H9 (cell line): ENCODE measurements at regions not wholly inside any gene's neighbourhood (a gene's known extent, or its start where the extent isn't known, plus 50 kb on each side); places are given as distances from the start of the nearest gene placed in this dataset.

Experiments
- DNase-seq: peaks from one replicate; pipeline ENCODE4 v3.0.0-alpha.2; 2017
- H2AFZ ChIP-seq: one replicate; pipeline ENCODE4 v1.6.1; 2013; ENCODE audit warnings: mild to moderate bottlenecking, low read length, control low read depth, moderate library complexity
- H2AK5ac ChIP-seq: 2 replicates; pipeline ENCODE4 v1.6.1; 2013; ENCODE audit warnings: low read length, control low read depth, mixed read lengths; ENCODE audit not compliant: insufficient read length
- H2BK120ac ChIP-seq: one replicate; pipeline ENCODE4 v1.6.1; 2013; ENCODE audit warnings: low read depth, mild to moderate bottlenecking, low read length, control low read depth, inconsistent platforms; ENCODE audit not compliant: poor library complexity, severe bottlenecking
- H2BK12ac ChIP-seq: 2 replicates; pipeline ENCODE4 v1.6.1; 2013; ENCODE audit warnings: low read length, control low read depth, mixed read lengths, low read depth; ENCODE audit not compliant: insufficient read length
- H2BK15ac ChIP-seq: 2 replicates; pipeline ENCODE4 v1.6.1; 2013; ENCODE audit warnings: low read depth, low read length, control low read depth
- H2BK20ac ChIP-seq: one replicate; pipeline ENCODE4 v1.6.1; 2013; ENCODE audit warnings: low read depth, mild to moderate bottlenecking, low read length, control low read depth, inconsistent platforms; ENCODE audit not compliant: poor library complexity, severe bottlenecking
- H2BK5ac ChIP-seq: 2 replicates; pipeline ENCODE4 v1.6.1; 2013; ENCODE audit warnings: low read length, control low read depth, mixed read lengths; ENCODE audit not compliant: insufficient read length
- H3K14ac ChIP-seq: 2 replicates; pipeline ENCODE4 v1.6.1; 2013; ENCODE audit warnings: low read length, control low read depth; ENCODE audit not compliant: insufficient read depth
- H3K18ac ChIP-seq: 2 replicates; pipeline ENCODE4 v1.6.1; 2013; ENCODE audit warnings: low read depth, mild to moderate bottlenecking, mixed read lengths, low read length, control low read depth; ENCODE audit not compliant: insufficient read length
- H3K23ac ChIP-seq: 2 replicates; pipeline ENCODE4 v1.6.1; 2013; ENCODE audit warnings: low read length, control low read depth, mixed read lengths, low read depth; ENCODE audit not compliant: insufficient read length
- H3K23me2 ChIP-seq: 2 replicates; pipeline ENCODE4 v1.6.1; 2013; ENCODE audit warnings: low read depth, mild to moderate bottlenecking, mixed read lengths, low read length, control low read depth; ENCODE audit not compliant: insufficient read length, poor library complexity, severe bottlenecking
- H3K27ac ChIP-seq: 2 replicates; pipeline ENCODE4 v1.5.1; 2013; ENCODE audit warnings: low read length, control low read depth, mixed read lengths, low read depth; ENCODE audit not compliant: insufficient read length
- H3K27me3 ChIP-seq: 2 replicates; pipeline ENCODE4 v1.6.1; 2013; ENCODE audit warnings: low read length, control low read depth, inconsistent platforms; ENCODE audit not compliant: insufficient read depth
- H3K4ac ChIP-seq: 2 replicates; pipeline ENCODE4 v1.6.1; 2013; ENCODE audit warnings: low read depth, mild to moderate bottlenecking, control low read depth, inconsistent platforms, low read length, moderate library complexity
- H3K4me1 ChIP-seq: 2 replicates; pipeline ENCODE4 v1.6.1; 2013; ENCODE audit warnings: low read length, control low read depth, inconsistent platforms; ENCODE audit not compliant: insufficient read depth
- H3K4me2 ChIP-seq: 2 replicates; pipeline ENCODE4 v1.6.1; 2013; ENCODE audit warnings: low read length, control low read depth, mixed read lengths; ENCODE audit not compliant: insufficient read length, insufficient read depth
- H3K56ac ChIP-seq: 2 replicates; pipeline ENCODE4 v1.6.1; 2013; ENCODE audit warnings: low read depth, mild to moderate bottlenecking, mixed read lengths, low read length, control low read depth; ENCODE audit not compliant: insufficient read length
- H3K79me1 ChIP-seq: 2 replicates; pipeline ENCODE4 v1.6.1; 2013; ENCODE audit warnings: low read depth, mild to moderate bottlenecking, moderate library complexity, low read length, control low read depth, inconsistent platforms; ENCODE audit not compliant: insufficient read depth, poor library complexity, severe bottlenecking
- H3K79me2 ChIP-seq: 2 replicates; pipeline ENCODE4 v1.6.1; 2013; ENCODE audit warnings: low read length, control low read depth, inconsistent platforms; ENCODE audit not compliant: insufficient read depth
- H3K9ac ChIP-seq: 2 replicates; pipeline ENCODE4 v1.6.1; 2013; ENCODE audit warnings: low read length, control low read depth, mixed read lengths; ENCODE audit not compliant: insufficient read length; ENCODE audit errors: extremely low read depth
- H3K9me3 ChIP-seq: one replicate; pipeline ENCODE4 v1.6.1; 2013; ENCODE audit warnings: low read depth, low read length, inconsistent platforms; ENCODE audit not compliant: control insufficient read depth
- H3T11ph ChIP-seq: one replicate; pipeline ENCODE4 v1.6.1; 2013; ENCODE audit warnings: mild to moderate bottlenecking, low read length, control low read depth, inconsistent platforms
- H4K20me1 ChIP-seq: one replicate; pipeline ENCODE4 v1.6.1; 2013; ENCODE audit not compliant: control insufficient read depth, insufficient read length, insufficient read depth
- H4K5ac ChIP-seq: 2 replicates; pipeline ENCODE4 v1.6.1; 2013; ENCODE audit warnings: low read depth, mild to moderate bottlenecking, mixed read lengths, low read length, control low read depth; ENCODE audit not compliant: insufficient read length
- H4K8ac ChIP-seq: replicated peaks from 2 replicates; pipeline ENCODE4 v1.6.1; 2013; ENCODE audit warnings: low read length, control low read depth, mixed read lengths, low read depth; ENCODE audit not compliant: insufficient read length
- H4K91ac ChIP-seq: 2 replicates; pipeline ENCODE4 v1.6.1; 2013; ENCODE audit warnings: low read depth, mild to moderate bottlenecking, moderate library complexity, mixed read lengths, low read length, control low read depth; ENCODE audit not compliant: insufficient read length
- H3K27ac Mint-ChIP-seq, 3 experiments: 2 replicates in 2 of 3; 3 replicates in 1 of 3; pipeline ENCODE4 v1.8.0; 2020 to 2021; ENCODE audit warnings: mixed read lengths in 3 of 3, mild to moderate bottlenecking in 1 of 3, moderate library complexity in 1 of 3
- H3K27me3 Mint-ChIP-seq: 2 replicates; pipeline ENCODE4 v1.8.0; 2021; ENCODE audit warnings: low read depth, mild to moderate bottlenecking, moderate library complexity, mixed read lengths
- H3K36me3 Mint-ChIP-seq, 3 experiments: 2 replicates in 2 of 3; 3 replicates in 1 of 3; pipeline ENCODE4 v1.8.0; 2020 to 2021; ENCODE audit warnings: low read depth in 3 of 3, mixed read lengths in 3 of 3; ENCODE audit not compliant: insufficient read depth in 1 of 3
- H3K4me1 Mint-ChIP-seq, 2 experiments: 2 replicates each; pipeline ENCODE4 v1.8.0; 2020; ENCODE audit warnings: mixed read lengths in 2 of 2
- H3K4me3 Mint-ChIP-seq, 2 experiments: 2 replicates in 1 of 2; 3 replicates in 1 of 2; pipeline ENCODE4 v1.8.0; 2020 to 2021; ENCODE audit warnings: mild to moderate bottlenecking in 2 of 2, mixed read lengths in 2 of 2, moderate library complexity in 1 of 2
- H3K9me3 Mint-ChIP-seq, 2 experiments: 2 replicates in 1 of 2; 3 replicates in 1 of 2; pipeline ENCODE4 v1.8.0; 2020; ENCODE audit warnings: mild to moderate bottlenecking in 2 of 2, mixed read lengths in 2 of 2, moderate library complexity in 1 of 2
- CTCF ChIP-seq: fragments of 200-600 bp; sonication (generic); conservative IDR thresholded peaks from 3 replicates; pipeline ENCODE4 v1.8.0; 2021; ENCODE audit warnings: antibody characterized with exemption, mild to moderate bottlenecking
- WGBS: extraction: QIAGEN DNeasy Blood & Tissue Kit; methylation state at CpG from one replicate; pipeline ENCODE4 v1.1.7; 2013; ENCODE audit warnings: missing lambda C conversion rate, low lambda C conversion rate, mixed read lengths; ENCODE audit not compliant: insufficient read length; ENCODE audit errors: extremely low coverage; 5-methylcytosine and 5-hydroxymethylcytosine counted together

DNA sequence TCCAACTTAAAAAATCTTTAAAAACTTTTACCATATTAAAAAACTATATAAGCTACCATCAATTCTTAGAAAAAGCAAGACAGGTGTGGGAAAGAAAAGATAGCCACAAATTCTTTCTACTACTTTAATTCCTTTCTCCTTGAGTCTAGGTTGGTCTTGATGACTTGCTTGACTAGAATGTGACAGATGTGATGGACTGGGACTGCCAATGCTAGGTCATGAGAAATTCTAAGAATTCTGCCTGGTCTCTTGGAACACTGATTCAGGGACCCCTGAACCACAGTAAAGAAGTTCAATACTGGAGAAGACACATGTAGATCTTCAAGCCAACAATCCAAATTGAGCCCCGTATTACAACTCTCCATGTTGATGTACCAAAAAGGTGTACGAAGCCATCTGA, 326.6 kb upstream of the B3GALT2 start:
- no peak overlapping the region for H2BK12ac ChIP-seq
- TF ChIP-seq CTCF = no peak
- no peak overlapping the region for H3T11ph ChIP-seq
- H3K4me1 ChIP-seq = no peaks in the 10 kb centered on the region
- H2BK20ac ChIP-seq = no peak overlapping the region
- H3K79me2 ChIP-seq = no peaks in the 10 kb centered on the region
- no peak overlapping the region for H3K56ac ChIP-seq
- no peak overlapping the region for H3K4me2 ChIP-seq
- H3K9me3 Mint-ChIP-seq = no peaks in the 10 kb centered on the region; a peak in 1 of 5 replicates
- H4K8ac ChIP-seq = no peak overlapping the region
- H4K20me1 ChIP-seq = no peaks in the 10 kb centered on the region
- no peak overlapping the region for H3K4me3 Mint-ChIP-seq
- H2BK5ac ChIP-seq = no peak overlapping the region
- no peak overlapping the region for H4K5ac ChIP-seq
- H3K27me3 ChIP-seq = no peaks in the 10 kb centered on the region
- no peak overlapping the region for H2AFZ ChIP-seq
- H3K9me3 ChIP-seq = no peaks in the 10 kb centered on the region
- no peak overlapping the region for H2AK5ac ChIP-seq
- DNase-seq = no peak
- H3K4me1 Mint-ChIP-seq = no peaks in the 10 kb centered on the region
- no peaks in the 10 kb centered on the region for H3K79me1 ChIP-seq
- no peaks in the 10 kb centered on the region for H3K36me3 Mint-ChIP-seq
- H4K91ac ChIP-seq = no peak overlapping the region
- H3K27ac Mint-ChIP-seq = no peak overlapping the region
- no peak overlapping the region for H3K23ac ChIP-seq
- no peaks in the 10 kb centered on the region; the same call in 1 of the 2 replicates for H3K27me3 Mint-ChIP-seq
- no peak overlapping the region for H3K27ac ChIP-seq
- no peak overlapping the region for H3K9ac ChIP-seq
- no peak overlapping the region for H3K4ac ChIP-seq
- H3K14ac ChIP-seq = no peak overlapping the region
- no peaks in the 10 kb centered on the region for H3K23me2 ChIP-seq
- no peak overlapping the region for H2BK120ac ChIP-seq
- no CpG with 5 or more reads among the region's 2 CpGs for WGBS
- H2BK15ac ChIP-seq = no peak overlapping the region
- H3K18ac ChIP-seq = no peak overlapping the region
